Lower lobe of right lung (tissue), 2 donors: ENCODE measurements at regions not wholly inside any gene's neighbourhood (a gene's known extent, or its start where the extent isn't known, plus 50 kb on each side); places are given as distances from the start of the nearest gene placed in this dataset.

Source experiments
- ATAC-seq, 2 donors: fragments of 200-7000 bp; cut with Tn5 transposase; one replicate each; pipeline ENCODE4 v1.9.1; 2020 to 2022; ENCODE audit warnings: mild to moderate bottlenecking in 2 of 2, moderate library complexity in 2 of 2
- DNase-seq: peaks from one replicate; pipeline ENCODE4 v3.0.0-alpha.2; 2020
- H3K27ac ChIP-seq: fragments of 200-600 bp; one replicate; pipeline ENCODE4 v1.8.0; 2022
- H3K27me3 ChIP-seq: fragments of 200-600 bp; one replicate; pipeline ENCODE4 v1.8.0; 2022; ENCODE audit warnings: low read depth
- H3K36me3 ChIP-seq: fragments of 200-600 bp; one replicate; pipeline ENCODE4 v1.8.0; 2022; ENCODE audit warnings: mild to moderate bottlenecking
- H3K4me1 ChIP-seq: fragments of 200-600 bp; one replicate; pipeline ENCODE4 v1.8.0; 2022
- H3K4me3 ChIP-seq: fragments of 200-600 bp; one replicate; pipeline ENCODE4 v1.8.0; 2022; ENCODE audit warnings: mild to moderate bottlenecking
- H3K9me3 ChIP-seq: fragments of 200-600 bp; one replicate; pipeline ENCODE4 v1.8.0; 2022
- intact Hi-C: fragments of 100-400 bp; cut with DNase I; formaldehyde crosslinking; loops from one replicate; pipeline ENCODE4 v1.11.0; 2022
- TF ChIP-seq, protein P1 (sequence below): fragments of 200-600 bp; IDR thresholded peaks from one replicate; pipeline ENCODE4 v1.8.0; 2022; ENCODE audit warnings: antibody characterized with exemption, mild to moderate bottlenecking
- donor health status: DM: no; HTN: yes; CAD: no; lungs with severe emphysema.

DNA sequence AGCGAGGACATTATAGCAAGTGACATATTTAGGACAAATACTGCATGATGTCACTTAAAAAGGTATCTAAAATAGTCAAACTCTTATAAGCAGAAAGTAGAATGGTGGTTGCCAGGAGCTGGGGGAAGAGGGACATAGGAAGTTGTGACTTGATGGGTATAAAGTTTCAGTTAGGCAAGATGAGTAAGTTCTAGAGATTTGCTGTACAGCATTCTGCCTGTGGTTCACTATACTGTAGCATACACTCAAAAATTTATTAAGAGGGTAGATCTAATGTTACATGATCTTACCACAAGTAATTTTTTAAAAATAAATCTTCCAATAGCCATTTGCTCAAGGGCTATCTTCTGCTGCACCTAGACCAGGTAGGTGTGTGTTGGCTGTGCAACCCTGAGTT is 78.1 kb upstream of the NPAS2 start:
- Histone ChIP-seq H3K9me3 (no peaks in the 10 kb centered on the region), H3K4me1 (no peaks in the 10 kb centered on the region), H3K27me3 (no peaks in the 10 kb centered on the region), H3K36me3 (no peaks in the 10 kb centered on the region), H3K27ac (no peak overlapping the region), H3K4me3 (no peak overlapping the region)
- TF ChIP-seq, protein P1, sequence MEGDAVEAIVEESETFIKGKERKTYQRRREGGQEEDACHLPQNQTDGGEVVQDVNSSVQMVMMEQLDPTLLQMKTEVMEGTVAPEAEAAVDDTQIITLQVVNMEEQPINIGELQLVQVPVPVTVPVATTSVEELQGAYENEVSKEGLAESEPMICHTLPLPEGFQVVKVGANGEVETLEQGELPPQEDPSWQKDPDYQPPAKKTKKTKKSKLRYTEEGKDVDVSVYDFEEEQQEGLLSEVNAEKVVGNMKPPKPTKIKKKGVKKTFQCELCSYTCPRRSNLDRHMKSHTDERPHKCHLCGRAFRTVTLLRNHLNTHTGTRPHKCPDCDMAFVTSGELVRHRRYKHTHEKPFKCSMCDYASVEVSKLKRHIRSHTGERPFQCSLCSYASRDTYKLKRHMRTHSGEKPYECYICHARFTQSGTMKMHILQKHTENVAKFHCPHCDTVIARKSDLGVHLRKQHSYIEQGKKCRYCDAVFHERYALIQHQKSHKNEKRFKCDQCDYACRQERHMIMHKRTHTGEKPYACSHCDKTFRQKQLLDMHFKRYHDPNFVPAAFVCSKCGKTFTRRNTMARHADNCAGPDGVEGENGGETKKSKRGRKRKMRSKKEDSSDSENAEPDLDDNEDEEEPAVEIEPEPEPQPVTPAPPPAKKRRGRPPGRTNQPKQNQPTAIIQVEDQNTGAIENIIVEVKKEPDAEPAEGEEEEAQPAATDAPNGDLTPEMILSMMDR: no peak
- DNase-seq (no peak), ATAC-seq (no peak)
- intact Hi-C loops: no loop called here

DNA sequence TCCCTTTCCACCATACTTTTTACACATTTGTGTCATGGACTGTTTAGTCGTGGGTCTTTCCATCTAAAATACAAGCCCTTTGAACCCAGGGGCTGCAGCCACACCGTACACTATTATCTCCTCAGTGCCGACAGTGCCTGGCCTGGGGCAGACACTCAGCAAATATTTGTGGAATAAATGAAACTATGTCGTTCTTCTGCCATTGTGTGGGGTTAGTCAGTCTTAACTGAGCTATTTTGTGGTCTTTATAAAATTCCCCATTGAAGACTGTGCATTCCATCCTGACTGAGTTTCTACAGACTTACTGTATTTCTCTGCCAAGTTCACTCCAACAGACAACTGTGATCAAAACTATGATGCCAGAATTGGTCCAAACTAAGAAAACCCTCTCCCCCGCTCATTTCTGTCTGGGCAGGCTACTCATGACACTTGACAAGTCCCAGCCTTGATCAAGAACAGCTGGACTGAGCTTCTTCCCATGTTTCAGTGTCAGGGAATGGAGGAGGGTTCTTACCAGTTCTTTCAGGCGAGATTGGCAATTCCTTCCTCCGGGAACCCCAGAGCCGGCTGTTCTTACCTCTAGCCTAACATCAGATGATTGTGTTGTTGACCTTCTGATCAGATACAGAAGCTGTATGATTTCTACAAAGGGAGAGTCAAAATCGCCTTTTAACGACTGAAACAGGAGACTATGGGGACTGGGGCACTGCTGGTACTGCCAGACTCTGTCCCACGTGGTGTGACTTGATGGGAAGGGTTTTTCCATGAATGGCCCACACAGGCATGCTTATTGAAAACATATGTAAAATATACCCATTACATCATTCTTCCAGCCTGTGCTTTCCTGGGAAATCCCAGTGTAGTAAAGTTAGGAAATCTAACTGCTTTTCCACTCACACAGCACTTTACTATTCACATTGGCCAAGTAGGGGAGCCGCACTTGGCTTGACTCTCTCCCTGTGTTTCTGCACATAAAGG is 77.4 kb upstream of the NPAS2 start:
- no peaks in the 10 kb centered on the region for H3K36me3 ChIP-seq
- DNase-seq (no peak), ATAC-seq (peak; percentile 69 to 77)
- TF ChIP-seq, protein P1: no peak
- H3K9me3 ChIP-seq: no peaks in the 10 kb centered on the region
- H3K4me1 ChIP-seq: no peaks in the 10 kb centered on the region
- H3K27me3 ChIP-seq: no peaks in the 10 kb centered on the region
- no peak overlapping the region for H3K27ac ChIP-seq
- intact Hi-C loops: no loop called here
- H3K4me3 ChIP-seq: no peak overlapping the region

DNA sequence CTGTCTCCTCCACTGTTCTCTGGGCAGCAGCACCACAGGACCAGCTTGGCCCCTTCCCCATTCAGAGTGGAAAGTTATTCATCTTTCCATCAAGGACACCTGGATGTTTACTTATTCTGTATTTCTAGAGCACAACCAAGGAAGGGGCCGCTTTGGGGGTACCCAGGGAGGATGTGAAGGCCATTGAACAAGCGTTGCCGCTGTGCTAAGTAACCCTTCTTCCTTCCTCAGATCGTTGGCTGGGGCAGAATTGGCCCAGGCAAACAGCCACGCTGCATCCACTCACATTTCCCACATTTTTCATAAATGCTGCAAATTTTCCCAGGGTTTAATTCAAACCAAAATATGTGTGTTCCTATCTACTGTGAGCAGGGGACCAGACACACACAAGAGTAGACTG is 76.2 kb upstream of the NPAS2 start:
- DNase-seq (no peak), ATAC-seq (no peak)
- H3K4me1 ChIP-seq: no peaks in the 10 kb centered on the region
- no peak overlapping the region for H3K4me3 ChIP-seq
- TF ChIP-seq, protein P1: no peak
- no peaks in the 10 kb centered on the region for H3K36me3 ChIP-seq
- H3K9me3 ChIP-seq: no peaks in the 10 kb centered on the region
- no peaks in the 10 kb centered on the region for H3K27me3 ChIP-seq
- H3K27ac ChIP-seq: no peak overlapping the region
- intact Hi-C loops: no loop called here

DNA sequence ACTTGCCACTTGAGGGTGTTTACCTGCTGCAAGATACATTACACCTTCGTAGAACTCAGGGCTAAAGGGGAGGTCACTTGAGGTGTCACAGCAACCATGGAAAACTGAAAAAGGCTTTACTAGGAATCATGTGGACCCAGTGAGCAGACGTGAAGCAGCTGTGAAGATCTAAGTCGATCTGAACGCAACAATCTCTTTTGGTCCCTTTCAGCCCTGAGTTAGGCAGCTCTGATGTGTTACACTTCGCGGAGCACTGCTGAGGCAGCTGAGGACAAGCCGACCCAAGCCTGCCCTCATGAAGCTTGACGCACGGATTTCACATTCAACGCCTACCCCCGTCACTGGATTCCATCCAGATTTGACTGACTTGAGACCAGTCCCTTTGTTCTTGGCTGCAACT is 75.8 kb upstream of the NPAS2 start:
- intact Hi-C loops: no loop called here
- DNase-seq (no peak), ATAC-seq (no peak)
- Histone ChIP-seq H3K27me3 (no peaks in the 10 kb centered on the region), H3K9me3 (no peaks in the 10 kb centered on the region), H3K27ac (no peak overlapping the region), H3K4me1 (no peaks in the 10 kb centered on the region), H3K36me3 (no peaks in the 10 kb centered on the region), H3K4me3 (no peak overlapping the region)
- TF ChIP-seq, protein P1: no peak

DNA sequence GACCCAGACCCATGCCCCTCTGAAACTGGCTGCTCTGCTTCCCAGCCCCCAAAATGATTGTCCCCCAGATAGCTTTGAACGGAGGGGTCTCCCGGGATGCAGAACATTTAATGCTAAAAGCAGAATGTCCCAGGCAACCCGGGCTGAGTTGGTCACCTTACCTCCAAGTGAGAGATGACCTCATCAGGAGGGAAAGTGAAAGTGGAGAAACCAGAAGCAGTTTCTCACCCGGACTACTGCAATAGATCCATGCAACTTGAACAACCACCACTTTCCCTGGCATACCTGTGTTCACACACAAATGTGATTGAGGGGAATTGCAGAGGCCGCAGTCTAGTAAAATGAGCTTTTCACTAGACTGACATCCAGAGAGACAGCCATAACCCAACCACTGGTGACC is 75.3 kb upstream of the NPAS2 start:
- no peak overlapping the region for H3K4me3 ChIP-seq
- no peak overlapping the region for H3K27ac ChIP-seq
- no peaks in the 10 kb centered on the region for H3K9me3 ChIP-seq
- TF ChIP-seq, protein P1: no peak
- ATAC-seq (peak; percentile 48 to 76), DNase-seq (no peak)
- no peaks in the 10 kb centered on the region for H3K36me3 ChIP-seq
- no peaks in the 10 kb centered on the region for H3K27me3 ChIP-seq
- intact Hi-C loops: no loop called here
- no peaks in the 10 kb centered on the region for H3K4me1 ChIP-seq
